Bronchial epithelial cell (primary cell): ENCODE measurements at regions not wholly inside any gene's neighbourhood (a gene's known extent, or its start where the extent isn't known, plus 50 kb on each side); places are given as distances from the start of the nearest gene placed in this dataset.

Source experiments
- DNase-seq: peaks from one replicate; pipeline ENCODE4 v3.0.0-alpha.2; 2010; ENCODE audit warnings: low read depth
- FAIRE-seq: peaks from 2 replicates; lab custom pipeline; 2011; peaks lifted over from hg19 to GRCh38; lab: Jason Lieb, UNC
- H3K27me3 ChIP-seq: 2 replicates; pipeline ENCODE4 v1.5.1; 2011; ENCODE audit warnings: low read length; ENCODE audit not compliant: control insufficient read depth, insufficient read depth
- H3K36me3 ChIP-seq: 2 replicates; pipeline ENCODE4 v1.5.1; 2011; ENCODE audit warnings: low read length; ENCODE audit not compliant: control insufficient read depth, insufficient read depth
- H3K4me3 ChIP-seq: 2 replicates; pipeline ENCODE4 v1.5.1; 2011; ENCODE audit warnings: mild to moderate bottlenecking, low read depth, low read length, control low read depth
- TF ChIP-seq, protein P1 (sequence below): IDR thresholded peaks from 2 replicates; pipeline ENCODE4 v1.5.1; 2011; ENCODE audit warnings: mild to moderate bottlenecking, moderate library complexity, low read length, control low read depth, inconsistent platforms; ENCODE audit not compliant: insufficient read depth, severe bottlenecking

DNA sequence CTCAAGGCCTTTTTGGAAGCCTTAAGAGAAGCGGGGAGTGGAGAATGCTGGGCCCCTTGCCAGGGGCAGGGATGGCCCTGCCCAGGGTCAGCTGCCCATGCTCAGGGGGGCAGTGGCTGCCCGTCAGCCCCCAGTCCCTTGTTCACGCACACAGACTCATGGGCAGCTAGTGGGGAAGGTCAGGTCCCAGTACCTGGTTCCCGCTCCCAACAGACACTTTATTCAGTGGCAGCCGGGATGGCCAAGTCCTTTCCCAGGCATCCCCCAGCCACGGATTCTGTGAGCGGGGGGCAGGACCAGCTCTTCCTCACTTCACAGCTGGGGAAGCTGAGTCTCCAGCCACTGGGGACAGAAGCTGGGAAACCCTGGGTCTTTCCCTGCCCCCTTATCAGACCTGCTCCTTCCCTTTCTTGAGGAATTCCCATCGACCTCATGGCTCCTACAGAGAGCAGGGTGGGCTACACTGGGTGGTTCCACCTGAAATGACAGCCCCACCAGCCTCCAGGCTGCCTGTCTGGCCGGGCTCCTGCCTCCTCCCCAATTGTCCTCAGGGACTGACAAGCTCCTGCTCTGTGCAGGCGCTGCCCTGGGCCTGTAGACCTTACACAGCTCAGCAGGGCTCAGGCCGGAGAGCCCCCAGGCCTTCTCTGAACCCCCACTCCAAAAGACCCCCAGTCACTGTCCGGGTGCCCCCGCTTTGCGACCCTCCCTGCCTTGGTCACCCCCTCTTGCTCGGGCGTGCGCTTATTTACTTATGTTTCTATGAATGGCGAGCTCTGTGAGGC is 61.0 kb upstream of the FGF3 start:
- TF ChIP-seq, protein P1, sequence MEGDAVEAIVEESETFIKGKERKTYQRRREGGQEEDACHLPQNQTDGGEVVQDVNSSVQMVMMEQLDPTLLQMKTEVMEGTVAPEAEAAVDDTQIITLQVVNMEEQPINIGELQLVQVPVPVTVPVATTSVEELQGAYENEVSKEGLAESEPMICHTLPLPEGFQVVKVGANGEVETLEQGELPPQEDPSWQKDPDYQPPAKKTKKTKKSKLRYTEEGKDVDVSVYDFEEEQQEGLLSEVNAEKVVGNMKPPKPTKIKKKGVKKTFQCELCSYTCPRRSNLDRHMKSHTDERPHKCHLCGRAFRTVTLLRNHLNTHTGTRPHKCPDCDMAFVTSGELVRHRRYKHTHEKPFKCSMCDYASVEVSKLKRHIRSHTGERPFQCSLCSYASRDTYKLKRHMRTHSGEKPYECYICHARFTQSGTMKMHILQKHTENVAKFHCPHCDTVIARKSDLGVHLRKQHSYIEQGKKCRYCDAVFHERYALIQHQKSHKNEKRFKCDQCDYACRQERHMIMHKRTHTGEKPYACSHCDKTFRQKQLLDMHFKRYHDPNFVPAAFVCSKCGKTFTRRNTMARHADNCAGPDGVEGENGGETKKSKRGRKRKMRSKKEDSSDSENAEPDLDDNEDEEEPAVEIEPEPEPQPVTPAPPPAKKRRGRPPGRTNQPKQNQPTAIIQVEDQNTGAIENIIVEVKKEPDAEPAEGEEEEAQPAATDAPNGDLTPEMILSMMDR, result no peak
- DNase-seq (no peak), FAIRE-seq (no peak)
- H3K27me3 ChIP-seq, result no peaks in the 10 kb centered on the region
- no peaks in the 10 kb centered on the region for H3K36me3 ChIP-seq
- no peak overlapping the region for H3K4me3 ChIP-seq

DNA sequence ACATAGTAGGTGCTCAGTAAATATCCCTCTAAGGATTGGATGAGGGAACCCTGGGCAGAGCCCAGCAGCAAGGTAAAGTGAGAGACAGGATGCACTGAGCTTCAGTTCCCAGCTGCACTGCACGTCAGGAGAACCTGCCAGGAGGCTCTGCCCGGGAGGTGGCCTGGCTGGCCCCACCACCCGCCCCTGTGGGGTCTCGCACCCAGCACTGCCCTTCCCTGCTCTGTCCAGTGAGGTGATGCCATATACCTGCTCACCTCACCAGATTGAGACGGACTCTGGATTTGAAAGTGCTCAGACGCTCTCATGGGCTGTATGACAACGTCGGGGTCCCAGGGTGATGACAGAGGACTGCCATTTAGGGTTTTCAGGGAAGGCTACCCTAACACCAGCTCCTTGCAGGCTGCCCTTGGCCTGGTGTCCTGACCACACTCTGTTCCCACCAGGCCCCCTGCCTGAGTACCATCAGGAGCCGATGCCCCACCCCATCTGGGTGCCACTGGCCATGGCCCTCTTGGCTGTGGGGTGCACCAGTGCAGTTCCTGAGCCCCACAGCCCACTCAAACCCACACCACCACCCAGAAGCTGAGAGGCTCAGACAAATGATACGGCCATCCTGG is 61.7 kb upstream of the FGF3 start:
- no peak for DNase-seq
- Histone ChIP-seq H3K36me3 (no peaks in the 10 kb centered on the region), H3K27me3 (no peaks in the 10 kb centered on the region), H3K4me3 (no peak overlapping the region)
- FAIRE-seq, result no peak
- TF ChIP-seq, protein P1, result no peak

DNA sequence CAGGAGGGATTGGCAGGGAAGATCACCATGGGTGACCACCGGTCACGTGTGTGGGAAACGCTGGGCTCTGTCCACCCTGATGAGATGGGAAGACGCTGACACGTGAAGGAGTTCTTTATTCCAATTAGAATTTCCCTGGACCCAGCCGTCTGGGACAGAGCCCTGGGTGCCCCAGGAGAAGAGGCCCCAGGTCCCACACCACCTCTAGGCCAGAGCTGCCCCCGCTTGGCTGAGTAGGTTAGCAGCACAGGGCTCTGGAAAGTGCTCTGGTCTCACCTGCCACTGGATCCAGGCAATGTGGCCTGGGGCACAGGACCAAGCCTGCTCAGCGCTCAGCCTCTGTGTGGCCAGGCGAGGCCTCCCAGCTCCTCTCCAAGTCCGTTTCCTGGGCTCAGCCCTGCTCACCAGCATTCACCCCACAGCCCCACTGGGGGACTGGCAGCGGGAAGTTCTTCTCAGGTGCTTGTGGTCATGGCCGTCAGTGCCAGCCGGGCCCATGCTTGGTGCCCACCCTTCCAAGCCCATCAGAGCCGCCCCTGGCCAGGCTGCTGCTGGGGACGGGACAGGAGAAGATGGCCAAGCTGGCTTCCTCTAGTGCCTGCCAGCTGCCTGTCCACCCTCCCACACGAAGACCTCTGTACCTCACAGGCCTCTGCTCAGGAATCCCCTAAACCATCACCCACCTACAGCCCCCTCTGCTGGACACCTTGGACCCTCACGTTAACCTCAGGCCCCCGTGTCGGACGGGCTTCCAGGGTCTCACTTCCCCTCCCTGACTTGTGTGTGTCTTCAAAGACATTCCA is 62.5 kb upstream of the FGF3 start:
- H3K36me3 ChIP-seq, result no peaks in the 10 kb centered on the region
- TF ChIP-seq, protein P1, result no peak
- H3K27me3 ChIP-seq, result no peaks in the 10 kb centered on the region
- DNase-seq (no peak), FAIRE-seq (peak; percentile 66)
- no peak overlapping the region for H3K4me3 ChIP-seq

DNA sequence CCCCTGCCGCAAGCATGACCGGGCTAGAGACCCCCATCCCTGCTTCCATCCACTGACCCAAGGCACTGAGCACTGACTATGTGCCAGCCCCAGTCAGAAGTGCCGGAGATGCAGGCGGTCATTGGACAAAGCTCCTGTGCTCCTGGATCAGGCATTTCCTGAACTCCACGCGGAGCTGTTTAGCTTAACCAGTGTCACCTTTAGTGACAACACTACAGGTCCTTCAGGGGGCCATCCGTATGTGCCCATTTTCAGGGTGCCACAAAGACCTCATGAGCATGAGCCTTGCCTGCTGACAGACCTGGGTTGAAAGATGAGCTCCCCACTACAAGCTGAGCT is 63.0 kb upstream of the FGF3 start:
- Histone ChIP-seq H3K27me3 (no peaks in the 10 kb centered on the region), H3K36me3 (no peaks in the 10 kb centered on the region), H3K4me3 (no peak overlapping the region)
- FAIRE-seq (no peak), DNase-seq (no peak)
- TF ChIP-seq, protein P1, result no peak

DNA sequence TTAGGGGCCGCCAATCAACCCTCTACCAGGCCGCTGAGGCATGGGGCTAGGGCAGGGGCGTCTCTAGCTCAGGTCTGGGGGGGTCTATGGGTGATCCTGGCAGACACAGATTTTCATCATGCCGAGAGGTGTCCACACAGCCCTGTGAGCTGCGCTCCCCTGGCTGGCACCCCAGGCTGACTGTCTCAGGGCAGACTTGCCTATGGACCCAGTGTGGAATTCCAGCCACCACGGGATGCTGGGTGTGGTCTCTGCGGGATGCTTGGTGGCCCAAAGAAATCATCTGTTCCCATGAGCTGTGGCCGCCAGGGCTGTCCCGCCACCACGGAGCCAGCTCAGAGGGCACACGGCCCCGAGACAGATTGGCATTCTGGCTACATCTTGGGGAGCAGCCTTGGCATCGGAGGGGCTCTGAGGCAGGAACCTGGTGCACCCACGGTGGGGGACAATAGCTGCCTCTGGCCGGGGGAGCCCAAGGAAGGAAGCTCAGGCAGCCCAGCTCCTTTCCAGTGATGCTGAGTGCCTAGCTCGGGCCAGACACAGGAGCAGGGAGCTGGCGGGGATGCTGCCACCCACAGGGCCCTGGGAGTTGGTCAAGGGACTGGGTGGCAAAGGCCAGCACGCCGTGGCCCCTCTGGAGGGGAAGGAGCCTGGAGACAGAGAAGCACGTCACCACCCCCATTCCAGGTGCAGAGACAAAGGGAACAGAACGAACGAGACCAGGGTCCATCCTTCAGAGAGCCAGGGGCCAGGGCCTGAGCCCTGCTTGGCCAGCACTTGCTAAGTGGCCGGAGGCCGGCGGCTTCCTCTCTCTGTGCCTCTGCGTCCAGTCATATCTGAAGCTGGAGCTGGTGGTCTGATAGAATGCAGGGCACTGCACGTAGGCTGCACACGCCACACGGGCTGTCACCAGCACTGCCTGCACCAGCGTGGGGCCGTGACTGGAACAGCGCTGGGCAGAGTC is 64.4 kb upstream of the FGF3 start:
- DNase-seq (no peak), FAIRE-seq (no peak)
- Histone ChIP-seq H3K27me3 (no peaks in the 10 kb centered on the region), H3K36me3 (no peaks in the 10 kb centered on the region), H3K4me3 (no peak overlapping the region)
- TF ChIP-seq, protein P1, result no peak
